ENCODE measurements at regions not wholly inside any gene's neighbourhood (a gene's known extent, or its start where the extent isn't known, plus 50 kb on each side); places are given as distances from the start of the nearest gene placed in this dataset.
"Not testable (repeated sequence)": the region's sequence is repeated elsewhere in the genome, so short reads cannot be mapped to it uniquely, and the experiment has no call there.

DNA sequence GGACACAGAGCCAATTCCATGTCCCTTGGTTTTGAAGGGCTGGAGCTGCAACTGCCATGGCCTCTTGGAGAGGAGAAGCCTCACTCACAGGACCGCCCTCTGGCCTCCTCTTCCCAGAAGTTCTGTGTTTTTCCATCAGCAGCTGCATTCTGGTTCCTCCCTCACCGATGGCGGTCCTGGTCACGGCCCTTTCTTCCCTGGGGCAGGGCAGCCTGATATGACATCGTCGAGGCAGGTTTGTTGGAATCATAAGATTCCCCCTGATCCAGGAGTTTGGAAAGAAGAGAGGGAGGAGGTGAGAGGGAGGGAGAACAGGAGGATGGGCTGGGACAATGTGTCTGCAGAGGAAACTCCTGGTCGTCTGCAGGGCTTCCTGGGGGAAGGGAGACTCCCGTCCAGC lies 82.7 kb upstream of the PDZD8 start:
- Mint-ChIP-seq H3K27ac (ENCODE audit: unreplicated experiment) (no peak overlapping the region), H3K36me3 (ENCODE audit: insufficient read depth, unreplicated experiment) (no peaks in the 10 kb centered on the region), H3K9me3 (ENCODE audit: low read depth, unreplicated experiment) (no peaks in the 10 kb centered on the region), H3K27me3 (ENCODE audit: unreplicated experiment) (no peaks in the 10 kb centered on the region), H3K4me3 (ENCODE audit: low read depth, unreplicated experiment) (no peak overlapping the region), H3K4me1 (ENCODE audit: low read depth, unreplicated experiment) (no peaks in the 10 kb centered on the region)
- intact Hi-C loops (cut with micrococcal nuclease; ENCODE audit: unreplicated experiment) = no loop called here
- no peak for DNase-seq
- TF ChIP-seq, protein P1, sequence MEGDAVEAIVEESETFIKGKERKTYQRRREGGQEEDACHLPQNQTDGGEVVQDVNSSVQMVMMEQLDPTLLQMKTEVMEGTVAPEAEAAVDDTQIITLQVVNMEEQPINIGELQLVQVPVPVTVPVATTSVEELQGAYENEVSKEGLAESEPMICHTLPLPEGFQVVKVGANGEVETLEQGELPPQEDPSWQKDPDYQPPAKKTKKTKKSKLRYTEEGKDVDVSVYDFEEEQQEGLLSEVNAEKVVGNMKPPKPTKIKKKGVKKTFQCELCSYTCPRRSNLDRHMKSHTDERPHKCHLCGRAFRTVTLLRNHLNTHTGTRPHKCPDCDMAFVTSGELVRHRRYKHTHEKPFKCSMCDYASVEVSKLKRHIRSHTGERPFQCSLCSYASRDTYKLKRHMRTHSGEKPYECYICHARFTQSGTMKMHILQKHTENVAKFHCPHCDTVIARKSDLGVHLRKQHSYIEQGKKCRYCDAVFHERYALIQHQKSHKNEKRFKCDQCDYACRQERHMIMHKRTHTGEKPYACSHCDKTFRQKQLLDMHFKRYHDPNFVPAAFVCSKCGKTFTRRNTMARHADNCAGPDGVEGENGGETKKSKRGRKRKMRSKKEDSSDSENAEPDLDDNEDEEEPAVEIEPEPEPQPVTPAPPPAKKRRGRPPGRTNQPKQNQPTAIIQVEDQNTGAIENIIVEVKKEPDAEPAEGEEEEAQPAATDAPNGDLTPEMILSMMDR (IDR thresholded peaks at IDR 0.05; ENCODE audit: unreplicated experiment) = no peak
- CTCF ChIA-PET = no interaction called here
- BruUV-seq (replicated peaks) = no TSS peak

DNA sequence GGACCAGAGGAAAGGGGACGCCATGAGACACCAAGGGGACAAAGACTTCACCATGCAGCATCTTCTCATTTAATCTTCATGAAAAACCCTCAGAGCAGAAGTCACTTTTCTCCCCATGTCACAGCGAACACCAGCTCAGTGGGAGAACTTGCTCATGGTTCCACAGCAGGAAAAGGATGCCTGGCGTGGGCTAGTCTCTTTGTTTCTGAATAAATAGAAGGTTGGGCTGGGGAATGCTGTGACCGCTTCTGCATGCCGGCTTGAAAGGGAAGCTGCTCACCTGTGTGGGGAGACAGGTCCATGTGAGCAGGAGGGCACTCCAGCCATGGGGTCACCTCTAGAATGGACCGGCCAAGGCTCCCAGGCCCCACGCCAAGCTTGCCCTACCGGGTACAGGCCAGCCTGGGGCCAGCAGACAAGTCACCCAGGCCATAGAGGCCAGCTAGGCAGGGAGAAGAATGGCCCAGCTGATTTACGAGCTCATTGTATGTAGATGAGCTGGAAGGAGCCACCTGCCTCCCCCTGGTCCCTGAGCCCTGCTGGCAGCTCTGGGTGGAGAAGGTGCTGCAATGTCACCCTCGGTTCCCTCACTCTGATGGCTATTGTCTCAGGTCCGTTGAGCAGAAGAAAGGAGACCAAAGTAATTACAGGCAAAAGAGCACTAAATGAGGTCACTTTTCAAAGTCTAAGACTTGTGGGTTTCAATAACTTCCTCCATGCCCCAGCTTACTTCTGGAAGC lies 82.0 kb upstream of the PDZD8 start:
- H3K4me1 Mint-ChIP-seq (ENCODE audit: low read depth, unreplicated experiment) = no peaks in the 10 kb centered on the region
- no peak for DNase-seq
- H3K27me3 Mint-ChIP-seq (ENCODE audit: unreplicated experiment) = no peaks in the 10 kb centered on the region
- CTCF ChIA-PET = interaction anchor here (0.7 kb wide), 1 partner anchor 14 kb away, joined by 3 read pairs; no protein-coding TSS in a partner anchor
- no peaks in the 10 kb centered on the region for H3K36me3 Mint-ChIP-seq (ENCODE audit: insufficient read depth, unreplicated experiment)
- TF ChIP-seq, protein P1 (IDR thresholded peaks at IDR 0.05; ENCODE audit: unreplicated experiment) = no peak
- no TSS peak for BruUV-seq (replicated peaks)
- no peak overlapping the region for H3K4me3 Mint-ChIP-seq (ENCODE audit: low read depth, unreplicated experiment)
- intact Hi-C loops (cut with micrococcal nuclease; ENCODE audit: unreplicated experiment) = no loop called here
- H3K27ac Mint-ChIP-seq (ENCODE audit: unreplicated experiment) = no peak overlapping the region
- H3K9me3 Mint-ChIP-seq (ENCODE audit: low read depth, unreplicated experiment) = no peaks in the 10 kb centered on the region

DNA sequence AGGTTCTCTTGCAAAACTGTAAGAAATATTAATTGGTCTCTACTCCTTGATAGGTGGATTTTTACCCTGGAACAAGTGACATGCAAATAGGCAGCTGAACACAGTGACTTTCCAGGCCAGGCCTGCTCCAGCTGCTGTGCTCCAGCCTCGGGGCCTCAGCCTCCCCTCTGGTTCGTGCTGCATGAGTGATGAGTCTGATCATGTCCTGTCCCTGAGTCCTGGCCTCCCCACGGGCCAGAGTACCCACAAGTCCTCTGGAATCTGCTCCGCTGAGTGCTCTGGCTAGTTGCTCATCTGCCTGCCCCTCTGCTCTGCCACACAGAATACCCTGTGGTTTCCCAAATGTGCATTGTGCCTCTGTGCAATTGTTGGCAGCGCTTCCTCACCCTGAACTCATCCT lies 80.1 kb upstream of the PDZD8 start:
- Mint-ChIP-seq H3K36me3 (ENCODE audit: insufficient read depth, unreplicated experiment) (no peaks in the 10 kb centered on the region), H3K27me3 (ENCODE audit: unreplicated experiment) (no peaks in the 10 kb centered on the region), H3K4me1 (ENCODE audit: low read depth, unreplicated experiment) (no peaks in the 10 kb centered on the region), H3K9me3 (ENCODE audit: low read depth, unreplicated experiment) (peaks cover 3% of the 10 kb centered on the region), H3K27ac (ENCODE audit: unreplicated experiment) (no peak overlapping the region), H3K4me3 (ENCODE audit: low read depth, unreplicated experiment) (no peak overlapping the region)
- TF ChIP-seq, protein P1 (IDR thresholded peaks at IDR 0.05; ENCODE audit: unreplicated experiment) = no peak
- no TSS peak for BruUV-seq (replicated peaks)
- CTCF ChIA-PET = no interaction called here
- intact Hi-C loops (cut with micrococcal nuclease; ENCODE audit: unreplicated experiment) = no loop called here
- no peak for DNase-seq

DNA sequence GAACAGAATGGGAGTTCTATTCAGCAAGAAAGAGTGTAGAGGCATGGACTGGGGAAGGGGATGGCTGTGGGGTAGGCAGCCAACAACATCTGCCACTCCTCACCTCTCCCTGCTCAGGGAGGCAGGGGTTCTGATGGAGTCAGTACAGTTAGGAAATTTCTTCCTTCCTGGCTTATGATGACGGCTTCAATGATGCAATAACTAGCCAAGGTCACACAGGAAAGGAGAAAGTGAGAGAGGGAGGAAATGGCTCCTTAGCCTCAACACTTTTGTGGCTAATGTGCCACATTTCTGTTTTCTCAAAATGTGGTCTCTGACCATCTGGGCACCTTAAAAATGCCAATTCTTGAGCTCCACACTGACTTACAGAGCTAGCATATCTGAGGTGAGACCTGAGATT lies 79.3 kb upstream of the PDZD8 start:
- Mint-ChIP-seq H3K4me1 (ENCODE audit: low read depth, unreplicated experiment) (no peaks in the 10 kb centered on the region), H3K27ac (ENCODE audit: unreplicated experiment) (no peak overlapping the region), H3K27me3 (ENCODE audit: unreplicated experiment) (no peaks in the 10 kb centered on the region), H3K9me3 (ENCODE audit: low read depth, unreplicated experiment) (peaks cover 3% of the 10 kb centered on the region), H3K4me3 (ENCODE audit: low read depth, unreplicated experiment) (no peak overlapping the region), H3K36me3 (ENCODE audit: insufficient read depth, unreplicated experiment) (no peaks in the 10 kb centered on the region)
- CTCF ChIA-PET = no interaction called here
- TF ChIP-seq, protein P1 (IDR thresholded peaks at IDR 0.05; ENCODE audit: unreplicated experiment) = no peak
- no TSS peak for BruUV-seq (replicated peaks)
- DNase-seq = no peak
- intact Hi-C loops (cut with micrococcal nuclease; ENCODE audit: unreplicated experiment) = no loop called here

DNA sequence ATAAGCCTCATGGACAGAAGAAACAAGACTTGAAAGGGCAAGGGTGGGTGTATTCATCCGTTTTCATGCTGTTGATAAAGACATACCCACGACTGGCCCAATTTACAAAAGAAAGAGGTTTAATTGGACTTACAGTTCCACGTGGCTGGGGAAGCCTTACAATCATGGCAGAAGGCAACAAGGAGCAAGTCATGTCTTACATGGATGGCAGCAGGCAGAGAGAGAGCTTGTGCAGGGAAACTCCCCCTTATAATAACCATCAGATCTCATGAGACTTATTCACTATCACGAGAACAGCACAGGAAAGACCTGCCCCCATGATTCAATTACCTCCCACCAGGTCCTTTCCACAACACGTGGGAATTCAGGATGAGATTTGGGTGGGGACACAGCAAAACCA lies 78.2 kb upstream of the PDZD8 start:
- H3K36me3 Mint-ChIP-seq (ENCODE audit: insufficient read depth, unreplicated experiment); H3K4me1 Mint-ChIP-seq (ENCODE audit: low read depth, unreplicated experiment); BruUV-seq (replicated peaks); DNase-seq; H3K27ac Mint-ChIP-seq (ENCODE audit: unreplicated experiment); H3K27me3 Mint-ChIP-seq (ENCODE audit: unreplicated experiment); H3K4me3 Mint-ChIP-seq (ENCODE audit: low read depth, unreplicated experiment); CTCF ChIA-PET; H3K9me3 Mint-ChIP-seq (ENCODE audit: low read depth, unreplicated experiment); intact Hi-C loops (cut with micrococcal nuclease; ENCODE audit: unreplicated experiment): not testable (repeated sequence)

Measured in Calu3 (cell line).